A549 (cell line): ENCODE measurements at regions not wholly inside any gene's neighbourhood (a gene's known extent, or its start where the extent isn't known, plus 50 kb on each side); places are given as distances from the start of the nearest gene placed in this dataset.

ENCODE experiments used
- ATAC-seq, 2 experiments: fragments of 200-7000 bp in 1 of 2; fragments of >200 bp in 1 of 2; cut with Nextera tagmentation in 1 of 2; cut with Tn5 transposase in 1 of 2; 3 replicates each; pipeline versions ENCODE4 v1.8.0 to v1.9.1; 2018 to 2020; ENCODE audit warnings: mild to moderate bottlenecking in 1 of 2, moderate library complexity in 1 of 2
- CTCF ChIA-PET: fragments of 300-600 bp; sonication (Branson Sonifier 250); formaldehyde crosslinking; extraction: SDS; loops from one replicate; lab custom pipeline; 2021; ENCODE audit warnings: antibody characterized with exemption, inconsistent platforms; lab: Yijun Ruan, JAX
- POLR2A ChIA-PET: fragments of 350-600 bp; formaldehyde crosslinking; extraction: SDS; loops from one replicate; lab custom pipeline; 2021; ENCODE audit warnings: antibody characterized with exemption, inconsistent platforms; lab: Yijun Ruan, JAX
- DNase-seq, 2 experiments: peaks; one replicate each; pipeline versions ENCODE4 v3.0.0 to v3.0.0-alpha.2; 2011 to 2016; ENCODE audit warnings: low read depth in 1 of 2, low spot score in 1 of 2
- FAIRE-seq: peaks from 2 replicates; lab custom pipeline; 2011; peaks lifted over from hg19 to GRCh38; lab: Jason Lieb, UNC
- H3K27ac ChIP-seq, 2 experiments: fragments of >200 bp; sonication (Bioruptor Twin); formaldehyde crosslinking; 3 replicates each; pipeline ENCODE4 v1.5.1; 2016 to 2017
- H3K4me1 ChIP-seq: fragments of >200 bp; sonication (Bioruptor Twin); formaldehyde crosslinking; 3 replicates; pipeline ENCODE4 v1.6.1; 2016
- H3K4me2 ChIP-seq: fragments of >200 bp; sonication (Bioruptor Twin); formaldehyde crosslinking; 3 replicates; pipeline ENCODE4 v1.6.1; 2016
- H3K4me3 ChIP-seq: fragments of >200 bp; sonication (Bioruptor Twin); formaldehyde crosslinking; 3 replicates; pipeline ENCODE4 v1.5.1; 2016
- H3K9me3 ChIP-seq: fragments of >200 bp; sonication (Bioruptor Twin); formaldehyde crosslinking; 3 replicates; pipeline ENCODE4 v1.6.1; 2016
- CEBPB ChIP-seq, 2 experiments: fragments of >200 bp in 1 of 2; sonication (Bioruptor Twin) in 1 of 2; formaldehyde crosslinking in 1 of 2; IDR thresholded peaks; 2 replicates each; pipeline ENCODE4 v1.6.1; 2012 to 2016
- CHD2 ChIP-seq: fragments of 150-350 bp; IDR thresholded peaks from 2 replicates; pipeline ENCODE4 v1.6.1; 2014; ENCODE audit warnings: low read length; ENCODE audit not compliant: partially characterized antibody
- EHF ChIP-seq: fragments of 250-450 bp; sonication (Bioruptor Pico); IDR thresholded peaks from 2 replicates; pipeline ENCODE4 v1.5.0; 2020; ENCODE audit warnings: mild to moderate bottlenecking
- EHMT2 ChIP-seq: fragments of 200-600 bp; sonication (generic); IDR thresholded peaks from 2 replicates; pipeline ENCODE4 v1.6.1; 2016; ENCODE audit warnings: antibody characterized with exemption, low read depth, mild to moderate bottlenecking, moderate library complexity
- EP300 ChIP-seq, 2 experiments: fragments of >200 bp; sonication (Bioruptor Twin); formaldehyde crosslinking; IDR thresholded peaks; 2 replicates in 1 of 2; 3 replicates in 1 of 2; pipeline ENCODE4 v1.6.1; 2016 to 2017
- FOSB ChIP-seq: fragments of 250-450 bp; sonication (Bioruptor Pico); IDR thresholded peaks from 2 replicates; pipeline ENCODE4 v1.5.0; 2020; ENCODE audit warnings: mild to moderate bottlenecking, moderate library complexity
- HEYL ChIP-seq: fragments of 250-450 bp; sonication (Bioruptor Pico); IDR thresholded peaks from 2 replicates; pipeline ENCODE4 v1.8.0; 2021; ENCODE audit warnings: mild to moderate bottlenecking, moderate library complexity
- HOXB13 ChIP-seq: fragments of 250-450 bp; sonication (Bioruptor Pico); IDR thresholded peaks from 2 replicates; pipeline ENCODE4 v1.5.0; 2020; ENCODE audit warnings: low read depth, mild to moderate bottlenecking, moderate library complexity
- HOXB5 ChIP-seq: fragments of 250-450 bp; sonication (Bioruptor Pico); IDR thresholded peaks from 2 replicates; pipeline ENCODE4 v1.5.0; 2020; ENCODE audit warnings: mild to moderate bottlenecking, moderate library complexity
- JUN ChIP-seq, 2 experiments: fragments of >200 bp; sonication (Bioruptor Twin); formaldehyde crosslinking; IDR thresholded peaks; 2 replicates in 1 of 2; 3 replicates in 1 of 2; pipeline ENCODE4 v1.6.1; 2016 to 2017
- KDM1A ChIP-seq: fragments of 200-600 bp; sonication (generic); IDR thresholded peaks from 2 replicates; pipeline ENCODE4 v1.6.1; 2016; ENCODE audit warnings: low read depth, mild to moderate bottlenecking
- MYC ChIP-seq: IDR thresholded peaks from 2 replicates; pipeline ENCODE4 v1.6.1; 2012; ENCODE audit warnings: mild to moderate bottlenecking, inconsistent platforms, low read length, improper control_type of control experiment, borderline replicate concordance
- NFE2L2 ChIP-seq: fragments of 150-350 bp; conservative IDR thresholded peaks from 2 replicates; pipeline ENCODE4 v1.6.1; 2014; ENCODE audit warnings: low read length
- NR3C1 ChIP-seq: fragments of >200 bp; sonication (Bioruptor Twin); formaldehyde crosslinking; IDR thresholded peaks from 3 replicates; pipeline ENCODE4 v1.6.1; 2017
- POLR2AphosphoS2 ChIP-seq: conservative IDR thresholded peaks from 2 replicates; pipeline ENCODE4 v1.6.1; 2012; ENCODE audit warnings: low read length, improper control_type of control experiment, inconsistent platforms
- RARB ChIP-seq: fragments of 250-450 bp; sonication (Bioruptor Pico); IDR thresholded peaks from 2 replicates; pipeline ENCODE4 v1.8.0; 2021; ENCODE audit warnings: mild to moderate bottlenecking, moderate library complexity
- RFX5 ChIP-seq: fragments of 450-650 bp; IDR thresholded peaks from 2 replicates; pipeline ENCODE4 v1.7.1; 2014; ENCODE audit warnings: antibody characterized with exemption, mild to moderate bottlenecking, moderate library complexity
- SREBF2 ChIP-seq: fragments of 450-650 bp; IDR thresholded peaks from 2 replicates; pipeline ENCODE4 v1.6.1; 2014; ENCODE audit warnings: mild to moderate bottlenecking, moderate library complexity
- ZNF302 ChIP-seq: fragments of 250-450 bp; sonication (Bioruptor Pico); IDR thresholded peaks from 2 replicates; pipeline ENCODE4 v1.9.0; 2021; ENCODE audit warnings: inconsistent platforms, mild to moderate bottlenecking, moderate library complexity
- WGBS: methylation state at CpG from one replicate; pipeline ENCODE4 v1.1.6; 2017; ENCODE audit errors: missing lambda C conversion rate; 5-methylcytosine and 5-hydroxymethylcytosine counted together
- TF ChIP-seq, protein P1 (sequence below): fragments of 150-350 bp; IDR thresholded peaks from 2 replicates; pipeline ENCODE4 v1.6.1; 2014; ENCODE audit warnings: low read depth, mild to moderate bottlenecking, low read length
- TF ChIP-seq, protein P2 (sequence below): IDR thresholded peaks from 2 replicates; pipeline ENCODE4 v1.6.1; 2012
- TF ChIP-seq, protein P3 (sequence below): fragments of 450-650 bp; IDR thresholded peaks from 2 replicates; pipeline ENCODE4 v1.6.1; 2014; ENCODE audit warnings: antibody characterized with exemption
- TF ChIP-seq, protein P4 (sequence below): fragments of 250-450 bp; sonication (Bioruptor Pico); IDR thresholded peaks from 2 replicates; pipeline ENCODE4 v1.5.0; 2020; ENCODE audit warnings: low read depth, mild to moderate bottlenecking, moderate library complexity

DNA sequence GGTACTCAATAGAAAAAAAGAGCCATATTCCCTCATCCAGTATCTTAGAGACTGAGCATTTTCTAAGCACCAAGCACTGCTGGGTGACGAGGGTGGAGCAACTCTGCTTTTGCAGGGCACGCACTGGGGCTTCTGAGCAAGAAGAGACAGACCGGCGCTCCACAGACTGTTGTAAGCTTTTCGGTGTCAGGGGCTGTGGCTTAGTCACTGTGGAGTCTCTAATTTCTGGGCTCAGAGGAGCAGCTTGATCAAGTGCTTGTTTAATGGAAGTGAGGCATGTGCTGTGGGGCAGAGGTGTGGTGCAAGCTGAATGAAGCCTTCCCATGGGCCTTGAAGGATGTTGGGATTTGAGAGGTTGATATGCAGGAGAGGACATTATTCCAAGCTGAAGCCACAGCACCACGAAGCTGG lies 227.1 kb downstream of the MYCN start:
- H3K4me2 ChIP-seq: no peak overlapping the region
- ChIA-PET CTCF (no interaction called here), POLR2A (no interaction called here)
- ATAC-seq (no peak), FAIRE-seq (no peak), DNase-seq (no peak)
- TF ChIP-seq FOSB: no peak
- no peak for TF ChIP-seq RARB (CRISPR knock-in tag)
- TF ChIP-seq MYC: no peak
- no peak for TF ChIP-seq EP300 (IDR thresholded peaks at IDR 0.05)
- TF ChIP-seq HOXB13 (CRISPR knock-in tag): no peak
- no peak for TF ChIP-seq CHD2
- TF ChIP-seq KDM1A: no peak
- TF ChIP-seq, protein P1, sequence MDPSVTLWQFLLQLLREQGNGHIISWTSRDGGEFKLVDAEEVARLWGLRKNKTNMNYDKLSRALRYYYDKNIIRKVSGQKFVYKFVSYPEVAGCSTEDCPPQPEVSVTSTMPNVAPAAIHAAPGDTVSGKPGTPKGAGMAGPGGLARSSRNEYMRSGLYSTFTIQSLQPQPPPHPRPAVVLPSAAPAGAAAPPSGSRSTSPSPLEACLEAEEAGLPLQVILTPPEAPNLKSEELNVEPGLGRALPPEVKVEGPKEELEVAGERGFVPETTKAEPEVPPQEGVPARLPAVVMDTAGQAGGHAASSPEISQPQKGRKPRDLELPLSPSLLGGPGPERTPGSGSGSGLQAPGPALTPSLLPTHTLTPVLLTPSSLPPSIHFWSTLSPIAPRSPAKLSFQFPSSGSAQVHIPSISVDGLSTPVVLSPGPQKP: no peak
- no peak for TF ChIP-seq CEBPB (IDR thresholded peaks at IDR 0.05)
- TF ChIP-seq, protein P2, sequence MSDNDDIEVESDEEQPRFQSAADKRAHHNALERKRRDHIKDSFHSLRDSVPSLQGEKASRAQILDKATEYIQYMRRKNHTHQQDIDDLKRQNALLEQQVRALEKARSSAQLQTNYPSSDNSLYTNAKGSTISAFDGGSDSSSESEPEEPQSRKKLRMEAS: no peak
- TF ChIP-seq RFX5: no peak
- no peak for TF ChIP-seq HOXB5 (CRISPR knock-in tag)
- TF ChIP-seq ZNF302 (CRISPR knock-in tag): no peak
- TF ChIP-seq, protein P3, sequence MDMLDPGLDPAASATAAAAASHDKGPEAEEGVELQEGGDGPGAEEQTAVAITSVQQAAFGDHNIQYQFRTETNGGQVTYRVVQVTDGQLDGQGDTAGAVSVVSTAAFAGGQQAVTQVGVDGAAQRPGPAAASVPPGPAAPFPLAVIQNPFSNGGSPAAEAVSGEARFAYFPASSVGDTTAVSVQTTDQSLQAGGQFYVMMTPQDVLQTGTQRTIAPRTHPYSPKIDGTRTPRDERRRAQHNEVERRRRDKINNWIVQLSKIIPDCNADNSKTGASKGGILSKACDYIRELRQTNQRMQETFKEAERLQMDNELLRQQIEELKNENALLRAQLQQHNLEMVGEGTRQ: no peak
- TF ChIP-seq JUN (IDR thresholded peaks at IDR 0.05): no peak
- no peak for TF ChIP-seq HEYL (CRISPR knock-in tag)
- no peak for TF ChIP-seq POLR2AphosphoS2
- TF ChIP-seq SREBF2: no peak
- TF ChIP-seq NFE2L2: no peak
- TF ChIP-seq, protein P4, sequence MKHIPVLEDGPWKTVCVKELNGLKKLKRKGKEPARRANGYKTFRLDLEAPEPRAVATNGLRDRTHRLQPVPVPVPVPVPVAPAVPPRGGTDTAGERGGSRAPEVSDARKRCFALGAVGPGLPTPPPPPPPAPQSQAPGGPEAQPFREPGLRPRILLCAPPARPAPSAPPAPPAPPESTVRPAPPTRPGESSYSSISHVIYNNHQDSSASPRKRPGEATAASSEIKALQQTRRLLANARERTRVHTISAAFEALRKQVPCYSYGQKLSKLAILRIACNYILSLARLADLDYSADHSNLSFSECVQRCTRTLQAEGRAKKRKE: no peak
- no peak overlapping the region for H3K27ac ChIP-seq
- no peak overlapping the region for H3K4me3 ChIP-seq
- 0 out of 3 replicates have a peak, but pooled peaks cover 2% of the 10 kb centered on the region for H3K9me3 ChIP-seq
- no peaks in the 10 kb centered on the region for H3K4me1 ChIP-seq
- 60% methylated on average over 6 of the region's 6 CpGs for WGBS

DNA sequence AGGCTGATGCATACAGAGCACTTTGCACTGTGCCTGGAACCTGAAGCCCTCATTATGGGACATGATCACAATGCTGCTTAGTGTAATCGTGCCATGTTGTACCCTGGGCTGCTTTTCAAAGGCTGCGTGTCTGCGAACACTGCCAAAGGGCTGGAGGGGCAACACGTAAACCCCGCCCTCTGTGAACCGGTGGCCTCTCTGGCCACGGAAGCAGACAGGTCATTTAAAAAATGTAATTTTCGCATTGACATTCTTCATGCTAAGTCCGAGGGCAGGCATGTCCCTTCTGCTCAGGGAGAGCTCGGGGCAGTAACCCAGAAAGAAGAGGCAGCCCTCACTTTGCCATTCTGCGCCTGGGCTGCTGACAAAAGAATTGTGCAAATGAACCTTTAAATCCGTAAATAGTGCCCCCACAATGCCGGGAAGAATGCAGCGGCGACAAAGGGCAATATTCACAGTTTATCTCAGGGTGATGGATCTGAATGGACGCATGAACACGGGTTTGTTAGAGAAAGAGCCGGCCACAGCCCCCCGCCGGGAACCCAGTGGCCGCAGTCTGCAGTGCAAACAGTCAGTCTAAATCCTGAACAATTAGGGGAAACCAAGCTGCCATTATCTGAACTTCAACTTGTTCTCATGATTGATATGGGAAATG lies 226.1 kb downstream of the MYCN start:
- Histone ChIP-seq H3K4me3 (no peak overlapping the region), H3K4me2 (no peak overlapping the region), H3K4me1 (no peaks in the 10 kb centered on the region), H3K27ac (no peak overlapping the region), H3K9me3 (0 out of 3 replicates have a peak, but pooled peaks cover 2% of the 10 kb centered on the region)
- FAIRE-seq (no peak), DNase-seq (no peak), ATAC-seq (no peak; a peak in 1 of 6 replicates)
- CTCF ChIA-PET: no interaction called here
- POLR2A ChIA-PET: no interaction called here
- no peak for TF ChIP-seq EHF (CRISPR knock-in tag)
- TF ChIP-seq EHMT2: no peak
- TF ChIP-seq POLR2AphosphoS2: no peak
- TF ChIP-seq NR3C1: no peak
- WGBS: 45% methylated on average over 21 of the region's 21 CpGs
